ENCODE measurements at regions not wholly inside any gene's neighbourhood (a gene's known extent, or its start where the extent isn't known, plus 50 kb on each side); places are given as distances from the start of the nearest gene placed in this dataset.
"Not testable (repeated sequence)": the region's sequence is repeated elsewhere in the genome, so short reads cannot be mapped to it uniquely, and the experiment has no call there.

DNA sequence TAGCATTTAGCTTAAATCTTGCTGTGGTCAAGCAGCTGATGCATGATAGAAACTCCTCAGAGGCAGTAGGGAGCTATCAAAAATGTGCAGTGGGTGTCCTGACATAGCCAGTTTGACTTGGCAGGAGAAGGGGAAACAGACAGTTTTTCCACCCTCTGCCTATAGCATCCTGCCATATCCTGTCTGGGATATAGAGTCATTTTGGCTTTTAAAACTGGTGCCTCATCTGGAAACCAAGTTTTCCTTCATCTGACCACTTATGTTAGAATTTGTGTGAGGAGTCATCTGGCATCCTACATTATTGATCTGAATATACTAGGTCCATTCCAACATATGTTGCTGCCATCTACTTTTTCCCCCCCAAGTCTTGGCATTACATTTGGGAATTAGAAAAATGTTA lies 284.1 kb downstream of the CD109 start:
- no peak for DNase-seq

DNA sequence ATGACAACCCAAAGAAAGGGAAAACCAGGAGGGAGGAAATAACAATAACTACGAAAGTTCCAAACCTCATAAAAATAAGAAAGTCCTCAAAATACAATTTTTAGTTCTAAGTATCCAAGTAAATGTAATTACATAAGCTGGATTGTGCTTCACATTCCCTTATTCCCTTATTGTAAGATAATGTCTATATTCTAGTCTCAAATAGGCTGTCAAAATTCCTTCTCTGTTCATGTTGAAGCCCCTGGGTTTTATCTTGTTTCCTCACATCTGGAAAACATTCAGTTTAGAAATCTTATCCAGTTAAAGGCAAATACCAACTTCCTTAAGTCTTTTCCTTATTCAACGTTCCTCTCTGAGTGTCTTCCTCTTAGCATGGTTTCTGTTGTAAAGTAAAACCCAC lies 282.3 kb downstream of the CD109 start:
- DNase-seq: no peak

DNA sequence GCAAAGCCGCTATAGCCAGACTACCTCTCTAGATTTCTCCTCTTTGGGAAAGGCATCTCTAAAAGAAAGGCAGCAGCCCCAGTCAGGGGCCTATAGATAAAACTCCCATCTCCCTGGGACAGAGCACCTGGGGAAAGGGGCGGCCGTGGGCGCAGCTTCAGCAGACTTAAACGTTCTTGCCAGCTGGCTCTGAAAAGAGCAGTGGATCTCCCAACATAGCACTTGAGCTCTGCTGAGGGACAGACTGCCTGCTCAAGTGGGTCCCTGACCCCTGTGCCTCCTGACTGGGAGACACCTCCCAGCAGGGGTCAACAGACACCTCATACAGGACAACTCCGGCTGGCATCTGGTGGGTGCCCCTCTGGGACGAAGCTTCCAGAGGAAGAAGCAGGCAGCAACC lies 276.5 kb downstream of the CD109 start:
- DNase-seq: not testable (repeated sequence)

DNA sequence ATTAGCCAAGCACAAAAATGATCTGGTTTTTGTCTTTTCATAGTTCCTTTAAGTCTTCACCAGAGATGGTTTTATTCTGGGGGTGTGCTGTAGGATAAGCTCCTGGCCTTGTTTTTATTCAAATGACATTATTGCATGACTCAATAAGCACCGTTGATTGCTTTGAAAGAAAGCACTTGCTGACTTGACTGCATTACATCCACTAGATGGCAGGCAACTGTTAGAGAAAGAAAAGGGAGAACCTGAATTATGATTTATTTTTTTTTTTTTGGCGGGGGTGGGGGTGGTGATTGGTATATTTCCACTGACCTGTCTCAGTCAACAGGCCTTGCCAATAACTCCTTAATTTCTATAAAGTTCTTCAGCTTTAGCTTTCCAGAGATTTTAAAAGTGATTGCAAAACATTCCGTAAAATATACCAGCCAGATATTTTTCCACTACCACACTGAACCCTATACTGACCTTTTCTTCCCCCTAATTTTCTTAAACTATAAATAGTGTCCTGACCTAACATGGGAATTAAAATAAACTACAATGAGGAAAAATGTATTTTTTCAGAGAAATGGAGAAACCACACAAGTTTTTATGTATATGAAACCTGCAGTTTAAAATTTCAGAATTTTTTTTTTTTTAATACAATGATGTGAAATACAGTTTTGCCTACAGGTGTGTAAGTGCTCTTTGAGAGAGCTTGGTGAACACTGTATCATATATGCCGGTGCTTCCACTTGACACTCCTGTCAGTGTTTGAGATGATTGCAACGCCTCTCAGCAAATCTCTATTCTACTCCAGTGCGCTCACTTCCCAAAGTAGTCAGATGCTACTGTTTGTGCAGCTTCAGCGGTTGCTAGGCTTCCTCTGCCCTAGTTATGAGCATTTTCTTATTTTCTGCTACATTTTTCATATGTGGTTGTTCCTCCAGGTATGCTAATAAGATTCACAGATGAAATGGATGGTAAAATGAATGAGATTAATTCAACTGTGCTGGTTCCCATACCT lies 274.3 kb downstream of the CD109 start:
- peak; percentile 35 to 55 (median 50) for DNase-seq

DNA sequence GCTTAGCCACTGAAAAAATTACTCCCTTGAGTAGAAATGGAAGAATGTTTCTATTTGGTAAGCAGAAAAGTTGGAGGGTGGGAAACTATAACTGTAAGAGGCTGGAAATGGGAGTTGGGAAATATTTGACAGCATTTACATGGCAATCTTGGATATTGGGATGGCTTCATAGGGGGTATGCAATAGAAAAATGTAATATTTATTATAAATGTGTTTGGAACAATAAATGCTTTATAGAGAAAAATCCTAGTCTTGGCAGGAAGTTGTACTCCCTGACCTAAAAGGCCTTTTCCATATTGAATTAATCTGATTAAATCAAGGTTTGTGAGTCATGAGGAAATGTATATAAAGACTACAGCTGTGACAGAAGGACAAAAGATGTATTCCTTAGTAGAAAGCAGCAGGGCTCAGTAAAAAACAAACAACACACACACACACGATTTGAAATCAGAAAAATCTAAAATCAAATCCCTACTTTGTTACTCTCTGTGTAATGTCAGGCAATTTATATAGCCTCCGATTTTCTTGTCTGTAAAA lies 272.3 kb downstream of the CD109 start:
- no peak for DNase-seq

DNA sequence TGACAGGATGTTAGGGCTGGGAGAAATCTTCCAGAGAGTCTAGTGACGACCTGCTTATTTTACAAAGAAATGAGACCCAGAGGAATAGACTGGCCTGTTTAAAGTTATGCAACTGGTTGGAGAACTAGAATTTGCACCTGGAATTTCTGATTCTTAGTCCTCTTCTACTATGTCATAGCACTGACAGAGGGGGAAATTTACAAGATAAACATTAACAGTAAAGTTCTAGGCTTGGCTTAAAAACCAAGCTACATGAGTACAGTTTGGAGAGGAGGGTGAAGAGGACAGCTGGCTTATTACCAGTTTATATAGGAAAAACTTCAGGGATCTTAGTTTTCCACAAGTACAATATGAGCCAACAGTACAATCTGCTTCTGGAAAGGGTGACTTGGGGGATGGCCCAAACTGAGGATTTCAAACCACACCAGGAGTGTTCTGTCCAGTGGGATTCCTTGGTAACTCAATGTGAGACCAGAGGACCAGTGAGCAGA lies 269.6 kb downstream of the CD109 start:
- no peak for DNase-seq

DNA sequence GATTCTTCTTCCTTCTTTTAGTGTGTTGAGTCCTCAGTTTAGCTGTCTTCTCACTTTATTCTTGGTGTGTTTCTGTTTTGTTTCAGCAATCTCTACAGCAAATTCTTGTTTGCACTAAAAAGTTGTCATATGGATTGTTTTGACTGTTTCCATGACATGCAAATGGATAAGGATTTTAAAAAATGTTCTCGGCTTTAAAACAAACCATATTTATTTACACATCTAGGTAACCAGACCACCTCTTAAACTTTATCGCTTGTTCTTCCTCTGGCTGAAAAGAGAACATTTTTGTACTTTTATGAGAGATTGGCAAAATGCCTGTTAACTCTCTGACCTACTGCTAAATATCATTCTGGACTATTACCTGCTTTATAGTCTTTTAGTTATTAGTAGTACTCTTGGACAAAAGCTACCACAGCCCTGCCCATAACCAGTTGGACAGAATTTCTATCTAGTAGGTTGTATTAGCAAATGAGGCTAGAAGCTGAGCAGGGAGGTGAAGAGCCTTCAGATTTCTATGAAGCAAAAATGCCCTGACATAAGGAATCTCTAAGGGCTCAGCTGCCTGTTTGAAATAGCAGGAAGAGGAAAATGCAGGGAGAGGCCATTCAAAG lies 268.3 kb downstream of the CD109 start:
- no peak for DNase-seq

DNA sequence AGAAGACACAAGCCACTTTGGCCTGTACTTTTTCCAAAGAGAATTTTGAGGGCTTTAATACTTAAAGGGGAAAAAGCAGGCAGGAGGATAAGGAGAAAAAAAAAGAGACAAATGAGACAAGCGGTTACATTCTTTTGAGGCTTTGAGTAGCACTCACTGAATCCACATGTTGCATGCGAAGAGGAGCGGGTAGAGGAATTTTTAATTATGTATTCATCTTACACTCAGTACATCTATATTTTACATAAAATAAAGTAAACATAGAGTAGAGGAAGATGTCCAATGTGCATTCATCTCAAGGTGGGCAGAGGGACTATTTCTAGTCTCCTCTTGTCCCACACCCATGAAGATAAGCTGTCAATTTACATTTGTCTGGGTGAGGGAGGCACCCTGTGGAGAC lies 266.9 kb downstream of the CD109 start:
- DNase-seq: no peak

DNA sequence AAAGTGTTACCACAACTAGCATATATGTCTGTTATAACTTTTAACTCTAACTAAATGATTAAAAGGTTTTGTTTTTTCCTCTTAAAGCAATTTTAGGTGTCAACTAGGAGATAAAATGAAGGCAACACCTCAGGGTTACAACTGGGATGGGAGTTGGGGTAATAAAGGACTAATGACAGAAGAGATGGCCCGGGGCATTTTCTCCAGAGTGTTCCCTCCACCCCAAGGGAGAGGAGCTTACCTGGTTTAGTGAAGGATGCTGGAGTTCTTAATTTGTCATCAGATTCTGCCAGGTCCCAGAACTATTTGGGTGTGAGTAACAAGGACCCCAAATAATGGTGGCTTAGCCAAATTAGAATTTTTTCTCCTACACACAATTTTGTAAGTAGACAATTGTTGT lies 260.3 kb downstream of the CD109 start:
- no peak for DNase-seq

DNA sequence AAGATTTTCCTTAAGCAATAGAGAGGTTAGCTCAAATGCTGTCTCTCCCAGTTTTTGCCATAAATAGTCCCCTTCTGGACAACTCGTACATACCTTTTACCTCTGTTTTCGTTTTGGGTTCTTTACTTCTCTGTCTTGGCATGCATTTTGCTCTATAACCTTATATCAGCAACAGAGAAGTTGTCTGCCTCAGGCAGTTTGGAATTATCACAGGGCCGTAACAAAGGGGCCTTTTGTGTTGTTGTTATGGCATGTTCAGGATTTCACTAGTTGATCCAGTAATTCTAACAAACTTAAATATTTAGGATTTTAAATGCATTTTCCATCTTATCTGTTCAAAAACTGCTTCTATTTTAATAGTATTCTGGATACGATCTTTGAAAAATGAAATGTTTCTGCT lies 259.8 kb downstream of the CD109 start:
- no peak for DNase-seq

DNA sequence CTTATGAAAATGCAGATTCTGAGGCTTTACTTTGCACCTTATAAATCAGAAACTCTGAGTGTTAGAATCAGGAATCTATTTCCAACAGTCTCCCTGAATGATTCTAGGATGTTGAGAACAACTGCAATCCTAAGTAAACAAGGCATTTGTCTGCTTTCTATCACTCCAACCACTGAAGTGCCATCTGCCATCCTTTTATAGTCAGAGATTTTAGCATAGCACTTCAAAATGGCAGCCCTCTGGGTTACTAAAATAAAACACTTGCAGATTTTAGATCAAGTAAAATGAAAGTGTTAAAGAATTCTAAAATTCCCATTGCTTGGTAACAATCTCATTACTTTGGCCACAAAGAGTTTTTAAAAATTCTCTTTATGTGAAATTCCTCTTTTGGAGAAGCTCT lies 258.9 kb downstream of the CD109 start:
- DNase-seq: no peak

DNA sequence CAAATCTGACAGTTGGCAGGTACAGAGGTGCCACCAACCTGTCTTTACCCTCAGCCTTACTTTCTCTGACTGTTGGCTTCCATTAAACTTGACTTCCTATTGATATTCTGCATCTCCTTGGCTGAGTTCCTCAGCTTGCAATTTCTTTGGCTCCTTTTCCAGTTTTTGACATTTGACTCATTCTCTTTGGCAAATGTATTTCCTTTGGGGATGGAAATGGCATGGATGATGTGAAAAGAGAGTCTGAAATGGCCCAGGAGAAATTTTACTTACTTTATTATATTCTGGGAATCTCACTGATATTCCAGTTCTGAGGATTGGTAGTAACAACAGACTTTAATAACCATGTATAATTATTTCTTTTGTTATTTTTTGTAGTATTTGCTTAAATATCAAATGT lies 255.2 kb downstream of the CD109 start:
- no peak for DNase-seq

DNA sequence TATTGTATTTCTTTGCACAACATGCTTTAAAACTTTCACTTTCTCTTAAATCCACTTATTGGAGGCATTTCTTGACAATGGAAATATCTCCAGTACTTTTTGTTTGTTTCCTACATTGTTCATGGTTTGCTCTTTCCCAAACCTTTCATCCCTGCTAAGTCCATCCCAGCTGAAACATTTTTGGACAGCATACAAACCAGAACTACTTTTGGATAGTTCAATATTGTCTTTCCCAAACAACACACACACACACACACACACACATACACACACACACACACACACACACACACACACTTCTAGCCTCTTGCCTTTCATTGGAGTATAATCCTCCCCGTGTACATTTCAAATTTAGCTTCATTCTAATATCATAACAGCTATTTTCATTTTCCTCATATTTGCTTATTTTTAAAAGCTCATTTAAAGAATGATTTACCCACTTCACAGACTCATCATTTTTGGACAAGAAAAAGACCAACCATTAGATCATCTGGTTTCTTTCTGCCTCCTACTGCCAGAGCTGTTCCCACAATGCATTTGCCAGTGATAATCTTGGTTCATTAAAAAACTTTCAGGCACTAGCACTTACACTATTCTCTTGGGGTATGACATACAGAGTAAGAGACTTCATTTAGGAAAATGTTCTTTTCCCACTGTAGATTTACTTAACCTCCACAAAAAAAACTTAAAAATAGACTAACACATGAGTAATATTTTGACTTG lies 248.1 kb downstream of the CD109 start:
- DNase-seq: no peak

DNA sequence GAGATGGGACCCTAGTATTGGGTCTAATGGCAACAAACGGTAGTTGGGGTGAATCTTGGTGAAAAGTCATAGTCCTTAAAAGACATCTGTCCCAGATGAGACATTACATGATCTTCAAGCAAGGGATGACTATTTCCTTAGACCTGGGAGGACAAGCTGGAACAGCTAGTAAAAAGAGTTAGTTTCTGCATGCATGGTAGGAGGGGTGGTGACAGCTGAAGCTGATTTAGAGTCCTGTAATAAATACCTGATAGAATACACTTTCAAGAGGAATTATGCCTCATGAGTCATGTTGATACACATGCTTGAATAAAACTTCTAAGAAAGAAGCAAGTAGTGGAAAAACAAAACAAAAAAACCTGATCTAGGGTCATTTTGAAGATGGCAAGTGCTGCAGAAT lies 247.4 kb downstream of the CD109 start:
- DNase-seq: no peak

DNA sequence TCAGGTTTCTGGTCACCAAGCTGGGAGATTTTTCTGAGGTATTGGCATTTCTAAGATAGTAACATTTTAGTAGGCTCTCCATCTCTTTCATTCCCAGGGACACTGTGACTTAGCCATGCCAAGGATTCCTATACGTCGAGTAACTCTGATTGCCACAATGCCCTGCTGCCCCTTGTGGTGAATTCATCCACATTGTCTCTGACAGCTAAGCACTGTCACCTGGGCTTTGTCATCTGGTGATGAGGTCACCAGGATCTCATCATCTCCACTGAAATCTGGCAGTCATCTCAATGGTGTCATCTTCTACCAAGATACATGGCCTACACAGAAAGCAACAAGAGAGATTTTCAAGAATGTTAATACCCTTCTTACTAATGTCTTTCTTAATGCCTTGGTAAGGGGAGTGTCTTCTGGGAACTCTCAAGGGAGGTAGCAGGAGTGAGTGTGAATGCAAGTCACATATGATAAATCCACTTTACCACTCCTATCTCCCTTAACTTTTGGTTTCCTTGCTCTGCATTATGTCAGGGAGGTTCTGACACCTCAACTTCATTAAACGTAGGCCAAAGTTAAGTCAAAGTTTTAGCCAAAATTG lies 246.7 kb downstream of the CD109 start:
- DNase-seq: peak in 2 of 3 donors; percentile 0 to 3

DNA sequence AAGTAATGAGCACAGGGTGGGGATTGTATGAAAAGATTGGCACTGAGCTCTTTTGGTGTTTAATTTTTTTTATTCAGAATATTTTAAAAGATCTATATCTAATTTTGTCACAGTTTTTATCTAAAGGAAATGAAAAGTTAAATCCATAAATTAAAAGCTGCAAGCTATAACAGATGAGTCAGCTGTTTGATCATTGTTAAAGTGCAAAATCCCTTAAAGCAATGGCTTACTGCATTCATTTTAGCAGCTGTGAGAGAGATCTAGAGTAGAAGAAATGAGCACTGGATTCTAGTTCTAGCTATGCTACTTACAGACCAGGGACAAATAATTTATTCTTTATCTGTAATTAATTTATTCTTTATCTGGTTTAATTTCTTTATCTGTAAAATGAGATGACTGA lies 245.9 kb downstream of the CD109 start:
- DNase-seq: no peak

DNA sequence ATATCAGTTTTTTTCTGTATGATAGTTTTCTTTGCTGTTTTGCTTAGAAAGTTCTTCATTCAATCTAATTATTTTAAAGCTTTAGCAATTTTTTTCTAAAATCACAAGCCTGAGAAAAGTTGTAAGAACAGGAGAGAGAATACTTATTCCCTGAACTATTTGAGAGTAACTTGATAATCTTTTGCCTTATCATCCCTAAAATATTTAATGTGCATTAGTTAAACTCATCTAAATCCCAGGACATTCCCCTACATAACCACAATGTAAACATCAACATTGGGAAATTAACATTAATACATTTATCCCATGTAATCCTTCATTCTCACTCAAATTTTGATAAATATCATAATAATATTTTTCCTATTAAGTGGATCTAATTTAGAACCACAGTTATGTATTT lies 241.8 kb downstream of the CD109 start:
- no peak for DNase-seq

DNA sequence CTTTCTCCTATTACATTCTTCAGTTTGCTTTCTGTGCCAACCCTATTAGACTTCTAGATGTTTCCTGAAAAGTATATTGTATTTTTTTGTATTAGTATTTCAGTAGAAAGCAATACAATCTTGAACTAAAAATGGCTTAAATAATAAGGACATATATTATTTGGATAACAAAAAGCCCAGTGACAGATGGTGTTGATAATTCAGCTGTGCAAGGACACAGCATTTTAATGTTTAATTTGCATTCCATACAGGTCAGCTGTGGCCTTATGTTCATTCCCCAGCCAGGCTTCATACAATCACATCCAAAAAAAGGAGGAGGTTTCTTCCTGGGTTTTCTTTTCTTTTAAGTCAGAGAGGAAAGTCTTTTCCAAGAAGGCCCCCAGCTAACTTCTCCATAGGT lies 236.9 kb downstream of the CD109 start:
- DNase-seq: no peak

DNA sequence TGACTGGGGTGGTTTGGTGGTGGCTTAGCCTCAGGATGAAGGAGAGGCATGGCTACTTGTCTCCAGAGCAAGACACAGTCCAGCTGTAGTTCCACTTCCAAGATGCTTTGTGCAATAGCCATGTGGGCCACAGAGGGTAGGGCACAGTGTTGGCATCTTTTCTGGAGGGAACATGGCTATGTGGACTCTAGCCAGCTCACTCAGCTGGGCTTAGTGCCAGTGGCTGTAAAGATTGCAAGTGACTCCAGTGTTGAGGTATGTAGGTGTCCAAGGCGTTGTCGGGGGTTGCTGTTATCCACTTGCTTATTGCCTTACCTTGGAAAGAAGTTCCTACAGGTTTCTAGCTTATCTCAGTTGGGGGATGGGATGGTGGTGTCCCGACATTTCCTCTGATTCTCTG lies 233.4 kb downstream of the CD109 start:
- no peak for DNase-seq

DNA sequence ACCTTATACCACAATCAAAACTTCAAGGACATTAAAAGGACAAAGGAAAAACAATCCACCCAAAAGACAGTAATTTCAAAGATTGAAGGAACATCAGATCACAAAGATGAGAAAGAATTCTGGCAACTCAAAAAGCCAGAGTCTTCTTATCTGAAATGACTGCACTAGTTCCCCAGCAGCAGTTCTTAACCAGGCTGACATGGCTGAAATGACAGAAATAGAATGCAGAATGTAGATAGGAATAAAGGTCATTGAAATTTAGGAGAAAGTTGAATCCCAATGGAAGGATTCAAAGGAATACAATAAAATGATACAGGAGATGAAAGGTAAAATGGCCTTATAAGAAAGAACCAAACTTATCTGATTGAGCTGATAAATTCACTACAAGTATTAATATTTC lies 231.4 kb downstream of the CD109 start:
- no peak for DNase-seq

DNA sequence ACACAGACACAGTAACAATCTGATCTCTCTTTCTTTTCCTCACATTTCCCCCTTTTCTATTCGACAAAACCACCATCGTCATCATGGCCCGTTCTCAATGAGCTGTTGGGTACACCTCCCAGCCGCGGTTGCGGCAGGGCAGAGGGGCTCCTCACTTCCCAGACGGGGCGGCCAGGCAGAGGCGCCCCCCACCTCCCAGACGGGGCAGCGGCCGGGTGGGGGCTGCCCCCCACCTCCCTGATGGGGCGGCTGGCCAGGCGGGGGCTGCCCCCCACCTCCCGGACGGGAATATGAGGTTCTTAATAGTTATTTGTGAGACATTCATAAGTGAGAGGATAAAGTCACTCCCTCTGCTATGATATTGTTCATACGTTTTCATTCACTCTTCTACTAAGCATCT lies 229.7 kb downstream of the CD109 start:
- DNase-seq: not testable (repeated sequence)

DNA sequence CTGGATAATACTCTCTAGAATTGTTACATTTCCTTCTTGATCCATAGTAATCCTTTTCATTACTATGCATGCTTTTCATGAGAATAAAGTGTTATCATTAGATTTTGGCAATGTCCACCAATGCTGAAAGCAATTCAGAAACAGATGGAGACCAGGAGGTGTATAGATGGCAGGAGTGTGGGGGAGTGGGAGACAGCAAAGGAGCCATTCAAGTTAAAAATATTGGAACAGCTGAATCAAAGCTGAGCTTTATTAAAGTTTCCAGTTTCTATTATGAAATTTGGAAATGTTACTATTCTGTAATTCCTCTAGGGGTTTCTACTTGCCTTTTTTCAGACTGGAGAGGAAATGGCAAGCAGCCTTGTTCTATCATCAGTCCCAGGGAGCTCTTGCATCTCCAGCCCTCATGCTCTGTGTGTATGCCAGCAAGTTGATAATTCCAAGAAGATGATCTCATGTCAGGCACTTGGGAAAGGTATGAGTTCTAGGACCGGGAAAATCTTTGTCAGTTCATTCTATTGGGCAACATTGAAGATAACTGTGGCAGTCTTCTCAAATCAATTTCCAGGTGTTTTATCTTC lies 228.0 kb downstream of the CD109 start:
- DNase-seq: no peak

Data from suppressor macrophage treated with lipopolysaccharide for 1 hour (primary cell).